CD14-positive monocyte (primary cell): ENCODE measurements at regions not wholly inside any gene's neighbourhood (a gene's known extent, or its start where the extent isn't known, plus 50 kb on each side); places are given as distances from the start of the nearest gene placed in this dataset.

Source experiments
- DNase-seq, 3 donors: peaks; one replicate each; pipeline ENCODE4 v3.0.0-alpha.2; 2011 to 2022
- H2AFZ ChIP-seq: 2 replicates; pipeline ENCODE4 v1.6.0; 2012; ENCODE audit warnings: mild to moderate bottlenecking, low read depth, low read length, inconsistent platforms; ENCODE audit not compliant: insufficient read depth, poor library complexity, severe bottlenecking
- H3K27ac ChIP-seq, 2 donors: 1 replicate in 1 of 2; 2 replicates in 1 of 2; pipeline ENCODE4 v1.5.1; 2012 to 2013; ENCODE audit warnings: low read length in 2 of 2, control low read depth in 1 of 2, inconsistent platforms in 1 of 2, low read depth in 1 of 2, mild to moderate bottlenecking in 1 of 2
- H3K27me3 ChIP-seq, 2 donors: one replicate each; pipeline versions ENCODE4 v1.6.0 to v1.6.1; 2011 to 2013; ENCODE audit warnings: low read length in 2 of 2; ENCODE audit not compliant: control insufficient read depth in 2 of 2, insufficient read depth in 2 of 2
- H3K36me3 ChIP-seq, 2 donors: replicated peaks in 1 of 2; 1 replicate in 1 of 2; 2 replicates in 1 of 2; pipeline versions ENCODE4 v1.5.1 to v1.6.1; 2012 to 2013; ENCODE audit warnings: low read length in 2 of 2, control low read depth in 1 of 2, inconsistent platforms in 1 of 2, mild to moderate bottlenecking in 1 of 2; ENCODE audit not compliant: insufficient read depth in 2 of 2, control insufficient read depth in 1 of 2
- H3K4me1 ChIP-seq, 2 donors: 1 replicate in 1 of 2; 2 replicates in 1 of 2; pipeline versions ENCODE4 v1.5.1 to v1.6.1; 2012 to 2013; ENCODE audit warnings: low read length in 2 of 2, control low read depth in 1 of 2, inconsistent platforms in 1 of 2, mild to moderate bottlenecking in 1 of 2, moderate library complexity in 1 of 2; ENCODE audit not compliant: insufficient read depth in 2 of 2, control insufficient read depth in 1 of 2
- H3K4me2 ChIP-seq: replicated peaks from 2 replicates; pipeline ENCODE3; 2012; ENCODE audit warnings: low read length, moderate library complexity, mild to moderate bottlenecking; ENCODE audit not compliant: poor library complexity, severe bottlenecking; ENCODE audit errors: extremely low read depth
- H3K4me3 ChIP-seq, 3 experiments: fragments of 200-600 bp in 1 of 3; sonication (generic) in 1 of 3; replicated peaks in 1 of 3; 1 replicate in 2 of 3; 2 replicates in 1 of 3; pipeline ENCODE4 v1.5.1; 2011 to 2013; ENCODE audit warnings: low read length in 3 of 3, mild to moderate bottlenecking in 3 of 3, control low read depth in 2 of 3, low read depth in 2 of 3, inconsistent platforms in 1 of 3, moderate library complexity in 1 of 3
- H3K79me2 ChIP-seq: 2 replicates; pipeline ENCODE4 v1.6.0; 2012; ENCODE audit warnings: mild to moderate bottlenecking, control low read depth, inconsistent platforms, low read length, moderate library complexity; ENCODE audit not compliant: insufficient read depth
- H3K9ac ChIP-seq: 2 replicates; pipeline ENCODE4 v1.6.0; 2017; ENCODE audit warnings: low read length, mild to moderate bottlenecking; ENCODE audit not compliant: insufficient read depth, poor library complexity, severe bottlenecking
- H3K9me3 ChIP-seq, 2 donors: replicated peaks in 1 of 2; 1 replicate in 1 of 2; 2 replicates in 1 of 2; pipeline versions ENCODE4 v1.5.1 to v1.6.1; 2012 to 2013; ENCODE audit warnings: low read length in 2 of 2, control low read depth in 1 of 2; ENCODE audit not compliant: control insufficient read depth in 1 of 2, insufficient read depth in 1 of 2
- H4K20me1 ChIP-seq: 2 replicates; pipeline ENCODE4 v1.6.0; 2012; ENCODE audit warnings: mild to moderate bottlenecking, low read length, control low read depth, moderate library complexity; ENCODE audit not compliant: insufficient read depth
- H3K27ac Mint-ChIP-seq, 7 donors: one replicate each; pipeline ENCODE4 v1.8.0; 2020; ENCODE audit warnings: mild to moderate bottlenecking in 7 of 7, mixed read lengths in 7 of 7, moderate library complexity in 6 of 7, inconsistent platforms in 2 of 7
- H3K27me3 Mint-ChIP-seq, 3 donors: one replicate each; pipeline ENCODE4 v1.8.0; 2021 to 2022; ENCODE audit warnings: low read depth in 3 of 3, mild to moderate bottlenecking in 3 of 3, mixed read lengths in 3 of 3, moderate library complexity in 3 of 3, inconsistent platforms in 1 of 3
- H3K36me3 Mint-ChIP-seq, 2 donors: one replicate each; pipeline ENCODE4 v1.8.0; 2020; ENCODE audit warnings: mixed read lengths in 2 of 2, inconsistent platforms in 1 of 2, mild to moderate bottlenecking in 1 of 2
- H3K4me1 Mint-ChIP-seq: one replicate; pipeline ENCODE4 v1.8.0; 2020; ENCODE audit warnings: mild to moderate bottlenecking, mixed read lengths
- H3K4me3 Mint-ChIP-seq, 2 donors: one replicate each; pipeline ENCODE4 v1.8.0; 2020; ENCODE audit warnings: mild to moderate bottlenecking in 2 of 2, mixed read lengths in 2 of 2, moderate library complexity in 1 of 2
- H3K9me3 Mint-ChIP-seq, 7 donors: one replicate each; pipeline ENCODE4 v1.8.0; 2020 to 2022; ENCODE audit warnings: mixed read lengths in 7 of 7, mild to moderate bottlenecking in 6 of 7, moderate library complexity in 6 of 7, inconsistent platforms in 2 of 7
- WGBS: methylation state at CpG from one replicate; pipeline ENCODE4 v1.1.5; 2013; ENCODE audit warnings: missing lambda C conversion rate; ENCODE audit not compliant: insufficient coverage; 5-methylcytosine and 5-hydroxymethylcytosine counted together
- intact Hi-C, 2 donors: fragments of 100-400 bp; cut with micrococcal nuclease; formaldehyde crosslinking; loops; one replicate each; pipeline versions ENCODE4 v1.15.0 to v1.15.1; 2023
- TF ChIP-seq, protein P1 (sequence below): fragments of 200-600 bp; IDR thresholded peaks from one replicate; pipeline ENCODE4 v1.8.0; 2022; ENCODE audit warnings: antibody characterized with exemption, mild to moderate bottlenecking

GRCh38 chr4:25474690-25475089 lies 97.6 kb downstream of the ANAPC4 start:
- H3K27ac Mint-ChIP-seq: no peak overlapping the region
- peaks cover 0 to 3% (median 3%) of the 10 kb centered on the region in 3 donors for H3K27me3 Mint-ChIP-seq
- Histone ChIP-seq H3K9ac (no peak overlapping the region), H4K20me1 (no peaks in the 10 kb centered on the region), H3K27me3 (no peaks in the 10 kb centered on the region), H3K4me1 (no peaks in the 10 kb centered on the region), H3K27ac (no peak overlapping the region), H3K4me3 (no peak overlapping the region), H3K4me2 (no peak overlapping the region), H3K36me3 (no peaks in the 10 kb centered on the region), H3K9me3 (peaks cover 0 to 5% of the 10 kb centered on the region in 2 donors), H3K79me2 (no peaks in the 10 kb centered on the region), H2AFZ (no peak overlapping the region)
- intact Hi-C loops: no loop called here
- no peak for DNase-seq
- no CpG with 5 or more reads among the region's 4 CpGs for WGBS
- no peak overlapping the region for H3K4me3 Mint-ChIP-seq
- TF ChIP-seq, protein P1, sequence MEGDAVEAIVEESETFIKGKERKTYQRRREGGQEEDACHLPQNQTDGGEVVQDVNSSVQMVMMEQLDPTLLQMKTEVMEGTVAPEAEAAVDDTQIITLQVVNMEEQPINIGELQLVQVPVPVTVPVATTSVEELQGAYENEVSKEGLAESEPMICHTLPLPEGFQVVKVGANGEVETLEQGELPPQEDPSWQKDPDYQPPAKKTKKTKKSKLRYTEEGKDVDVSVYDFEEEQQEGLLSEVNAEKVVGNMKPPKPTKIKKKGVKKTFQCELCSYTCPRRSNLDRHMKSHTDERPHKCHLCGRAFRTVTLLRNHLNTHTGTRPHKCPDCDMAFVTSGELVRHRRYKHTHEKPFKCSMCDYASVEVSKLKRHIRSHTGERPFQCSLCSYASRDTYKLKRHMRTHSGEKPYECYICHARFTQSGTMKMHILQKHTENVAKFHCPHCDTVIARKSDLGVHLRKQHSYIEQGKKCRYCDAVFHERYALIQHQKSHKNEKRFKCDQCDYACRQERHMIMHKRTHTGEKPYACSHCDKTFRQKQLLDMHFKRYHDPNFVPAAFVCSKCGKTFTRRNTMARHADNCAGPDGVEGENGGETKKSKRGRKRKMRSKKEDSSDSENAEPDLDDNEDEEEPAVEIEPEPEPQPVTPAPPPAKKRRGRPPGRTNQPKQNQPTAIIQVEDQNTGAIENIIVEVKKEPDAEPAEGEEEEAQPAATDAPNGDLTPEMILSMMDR: no peak
- H3K36me3 Mint-ChIP-seq: no peaks in the 10 kb centered on the region
- no peaks in the 10 kb centered on the region for H3K4me1 Mint-ChIP-seq
- peaks cover 3 to 25% (median 11%) of the 10 kb centered on the region in 7 donors for H3K9me3 Mint-ChIP-seq

DNA sequence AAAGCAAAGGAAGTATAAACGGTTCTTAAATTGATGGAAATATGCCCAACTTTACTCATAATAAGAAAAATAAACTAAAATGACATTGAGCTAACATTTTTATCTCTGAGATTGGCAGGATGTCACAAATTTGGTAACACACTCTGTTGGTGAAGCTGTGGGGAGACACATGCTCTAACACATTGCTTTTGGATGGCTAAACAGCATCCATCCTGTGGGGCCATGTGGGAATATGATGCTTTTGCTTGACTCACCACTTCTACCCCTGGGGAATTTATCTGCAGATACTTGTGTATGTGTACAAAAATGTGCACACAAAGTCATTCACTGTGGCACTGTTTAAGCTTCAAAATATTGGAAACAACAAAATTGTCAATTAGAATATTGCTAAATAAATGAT lies 100.2 kb downstream of the ANAPC4 start:
- Histone ChIP-seq H3K4me2 (no peak overlapping the region), H3K4me1 (no peaks in the 10 kb centered on the region), H4K20me1 (no peaks in the 10 kb centered on the region), H3K9me3 (no peaks in the 10 kb centered on the region), H3K27me3 (no peaks in the 10 kb centered on the region), H3K9ac (no peak overlapping the region), H2AFZ (no peak overlapping the region), H3K27ac (no peak overlapping the region), H3K36me3 (no peaks in the 10 kb centered on the region), H3K79me2 (no peaks in the 10 kb centered on the region), H3K4me3 (no peak overlapping the region)
- Mint-ChIP-seq H3K4me1 (no peaks in the 10 kb centered on the region), H3K9me3 (peaks cover 2 to 15% (median 7%) of the 10 kb centered on the region in 7 donors), H3K27me3 (peaks cover 0 to 3% (median 0%) of the 10 kb centered on the region in 3 donors), H3K36me3 (no peaks in the 10 kb centered on the region), H3K27ac (peak overlapping the region in 1 of 7 donors; percentile 53), H3K4me3 (no peak overlapping the region)
- intact Hi-C loops: no loop called here
- TF ChIP-seq, protein P1: no peak
- no CpG with 5 or more reads among the region's 1 CpG for WGBS
- DNase-seq: no peak
